ENCODE measurements at regions not wholly inside any gene's neighbourhood (a gene's known extent, or its start where the extent isn't known, plus 50 kb on each side); places are given as distances from the start of the nearest gene placed in this dataset.

DNA sequence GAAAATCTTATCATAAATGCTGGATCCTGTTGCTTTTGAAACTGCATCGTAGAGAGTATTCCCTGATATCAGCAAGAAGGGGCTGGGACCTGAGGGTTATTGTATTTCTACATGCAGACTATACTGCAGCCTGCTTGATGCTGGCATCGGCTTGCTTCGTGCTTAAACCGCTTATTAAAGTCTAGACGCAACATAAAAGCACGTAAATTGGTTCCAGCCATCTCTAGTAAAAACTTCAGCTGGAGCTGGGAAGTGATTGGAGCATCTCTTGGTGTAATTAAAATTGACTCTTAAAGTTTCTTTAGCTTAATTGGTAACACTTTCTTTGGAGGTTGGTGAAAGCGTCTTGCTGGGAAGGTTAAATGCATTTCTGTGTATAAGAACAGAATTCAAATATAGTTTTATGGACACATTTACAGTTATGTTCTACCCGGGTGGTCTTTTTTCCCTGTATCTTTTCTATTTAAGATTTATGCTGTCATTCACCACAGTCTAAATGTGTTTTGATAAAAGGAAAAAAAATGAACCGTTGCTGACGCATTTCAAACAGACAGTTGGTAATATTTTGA is 139.0 kb upstream of the JAG1 start:
- H3K27me3 ChIP-seq (ENCODE audit: low read depth) = no peaks in the 10 kb centered on the region
- no peak overlapping the region for H3K4me3 ChIP-seq
- no peaks in the 10 kb centered on the region for H3K4me1 ChIP-seq
- H3K36me3 ChIP-seq = no peaks in the 10 kb centered on the region
- TF ChIP-seq, protein P1, sequence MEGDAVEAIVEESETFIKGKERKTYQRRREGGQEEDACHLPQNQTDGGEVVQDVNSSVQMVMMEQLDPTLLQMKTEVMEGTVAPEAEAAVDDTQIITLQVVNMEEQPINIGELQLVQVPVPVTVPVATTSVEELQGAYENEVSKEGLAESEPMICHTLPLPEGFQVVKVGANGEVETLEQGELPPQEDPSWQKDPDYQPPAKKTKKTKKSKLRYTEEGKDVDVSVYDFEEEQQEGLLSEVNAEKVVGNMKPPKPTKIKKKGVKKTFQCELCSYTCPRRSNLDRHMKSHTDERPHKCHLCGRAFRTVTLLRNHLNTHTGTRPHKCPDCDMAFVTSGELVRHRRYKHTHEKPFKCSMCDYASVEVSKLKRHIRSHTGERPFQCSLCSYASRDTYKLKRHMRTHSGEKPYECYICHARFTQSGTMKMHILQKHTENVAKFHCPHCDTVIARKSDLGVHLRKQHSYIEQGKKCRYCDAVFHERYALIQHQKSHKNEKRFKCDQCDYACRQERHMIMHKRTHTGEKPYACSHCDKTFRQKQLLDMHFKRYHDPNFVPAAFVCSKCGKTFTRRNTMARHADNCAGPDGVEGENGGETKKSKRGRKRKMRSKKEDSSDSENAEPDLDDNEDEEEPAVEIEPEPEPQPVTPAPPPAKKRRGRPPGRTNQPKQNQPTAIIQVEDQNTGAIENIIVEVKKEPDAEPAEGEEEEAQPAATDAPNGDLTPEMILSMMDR (IDR thresholded peaks at IDR 0.05; ENCODE audit: borderline replicate concordance) = no peak
- H3K9me3 ChIP-seq (replicated peaks) = no peaks in the 10 kb centered on the region
- no peak overlapping the region for H3K27ac ChIP-seq (replicated peaks)
- DNase-seq = no peak
- intact Hi-C loops (cut with micrococcal nuclease) = no loop called here

DNA sequence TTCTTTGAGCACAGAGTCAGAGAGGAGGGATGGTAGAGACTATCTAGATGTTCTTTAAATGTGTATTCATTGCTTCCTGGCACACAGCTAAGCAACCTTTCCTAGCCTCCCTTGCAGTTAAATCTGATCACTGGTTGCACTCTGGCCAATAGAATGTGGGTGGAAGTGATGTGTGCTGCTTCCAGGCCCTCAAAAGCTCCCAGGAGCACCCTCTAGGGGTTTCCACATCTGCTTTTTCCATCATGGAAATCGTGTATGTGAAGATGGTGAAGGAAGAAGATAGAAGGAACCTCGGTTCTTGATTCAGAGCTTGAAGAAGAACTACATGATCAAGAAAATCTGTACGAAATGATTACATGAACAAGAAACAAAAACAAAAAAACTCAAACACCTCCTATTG is 149.8 kb upstream of the JAG1 start:
- Histone ChIP-seq H3K4me1 (no peaks in the 10 kb centered on the region), H3K4me3 (no peak overlapping the region), H3K9me3 (replicated peaks) (peaks cover 13% of the 10 kb centered on the region), H3K27ac (replicated peaks) (no peak overlapping the region), H3K27me3 (ENCODE audit: low read depth) (no peaks in the 10 kb centered on the region), H3K36me3 (no peaks in the 10 kb centered on the region)
- no peak for DNase-seq
- intact Hi-C loops (cut with micrococcal nuclease) = no loop called here
- TF ChIP-seq, protein P1 (IDR thresholded peaks at IDR 0.05; ENCODE audit: borderline replicate concordance) = no peak

DNA sequence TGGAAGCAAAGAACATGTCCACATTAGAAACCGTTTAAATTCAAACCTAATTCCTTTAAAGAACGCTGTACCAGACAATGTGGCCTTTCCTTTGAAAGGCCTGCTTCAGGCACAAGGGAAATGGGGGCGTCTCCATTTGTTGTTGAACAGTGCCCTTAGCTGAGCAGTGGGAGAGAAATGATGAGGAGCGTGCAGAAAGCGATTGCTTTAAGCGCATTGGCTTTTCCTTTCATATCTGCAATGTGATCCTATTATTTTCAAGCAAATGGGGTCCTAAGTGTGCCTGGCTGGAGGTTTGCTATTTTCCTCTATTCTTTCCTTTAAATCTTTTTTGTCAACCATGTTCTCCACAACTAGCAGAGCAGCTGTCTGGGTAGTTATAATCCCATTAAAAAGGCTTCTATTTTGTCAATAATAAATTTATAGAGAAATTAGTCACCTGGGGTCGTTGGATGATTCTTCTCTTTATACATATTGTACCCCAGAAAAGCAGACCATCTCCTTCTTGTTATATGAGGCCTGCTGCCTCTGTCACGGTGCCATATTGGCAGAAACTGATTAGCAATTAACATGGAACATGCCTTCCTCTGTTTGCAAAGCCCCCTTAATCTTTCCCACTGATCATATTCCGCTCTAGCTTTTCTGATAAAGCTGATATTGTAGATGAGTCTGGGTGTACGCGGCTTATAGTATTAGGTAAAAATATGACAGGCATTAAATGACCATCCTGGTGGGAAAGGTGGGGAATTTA is 151.1 kb upstream of the JAG1 start:
- intact Hi-C loops (cut with micrococcal nuclease) = no loop called here
- TF ChIP-seq, protein P1 (IDR thresholded peaks at IDR 0.05; ENCODE audit: borderline replicate concordance) = no peak
- no peak for DNase-seq
- Histone ChIP-seq H3K4me1 (no peaks in the 10 kb centered on the region), H3K36me3 (no peaks in the 10 kb centered on the region), H3K9me3 (replicated peaks) (peaks cover 13% of the 10 kb centered on the region), H3K4me3 (no peak overlapping the region), H3K27ac (replicated peaks) (no peak overlapping the region), H3K27me3 (ENCODE audit: low read depth) (no peaks in the 10 kb centered on the region)

DNA sequence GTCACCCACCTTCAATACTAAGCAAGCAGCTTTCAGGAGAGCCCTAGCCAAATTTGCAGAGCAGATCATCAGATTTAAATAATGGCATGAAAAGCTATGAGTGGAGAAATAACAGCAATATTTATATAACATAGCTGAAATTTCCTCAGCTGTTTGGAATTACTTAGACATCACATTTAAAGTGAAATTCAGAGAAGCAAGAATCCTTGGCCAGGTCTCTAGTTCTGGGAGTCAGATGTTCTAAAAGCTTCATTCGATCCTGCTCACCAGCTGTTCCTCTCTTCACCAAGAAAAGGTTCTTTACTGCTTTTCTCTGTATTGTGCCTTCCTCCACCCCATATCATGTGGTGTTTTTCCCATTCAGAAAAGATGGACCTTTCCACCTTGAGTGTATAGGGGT is 152.3 kb upstream of the JAG1 start:
- no peaks in the 10 kb centered on the region for H3K4me1 ChIP-seq
- no peak overlapping the region for H3K4me3 ChIP-seq
- DNase-seq = no peak
- no peak overlapping the region for H3K27ac ChIP-seq (replicated peaks)
- TF ChIP-seq, protein P1 (IDR thresholded peaks at IDR 0.05; ENCODE audit: borderline replicate concordance) = no peak
- intact Hi-C loops (cut with micrococcal nuclease) = no loop called here
- peaks cover 7% of the 10 kb centered on the region for H3K9me3 ChIP-seq (replicated peaks)
- no peaks in the 10 kb centered on the region for H3K36me3 ChIP-seq
- H3K27me3 ChIP-seq (ENCODE audit: low read depth) = no peaks in the 10 kb centered on the region

DNA sequence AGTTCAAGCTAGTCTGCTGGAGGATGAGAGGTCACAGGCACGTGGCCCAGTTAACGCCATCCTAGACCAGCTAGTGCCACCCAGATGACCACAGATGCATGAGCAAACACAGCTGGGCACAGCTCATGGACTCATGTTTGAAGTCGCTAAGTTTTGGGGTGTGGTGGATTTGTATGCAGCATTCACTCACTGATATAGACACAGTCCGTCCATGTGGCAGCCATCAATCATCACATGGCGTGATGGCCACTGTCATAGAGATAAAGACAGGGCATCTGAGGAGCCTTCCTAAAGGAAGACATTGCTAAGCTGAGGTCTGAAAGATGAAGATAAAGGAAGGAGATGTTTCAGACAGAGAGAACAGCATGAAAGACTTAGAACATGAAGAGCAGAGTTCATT is 154.4 kb upstream of the JAG1 start:
- Histone ChIP-seq H3K9me3 (replicated peaks) (no peaks in the 10 kb centered on the region), H3K27ac (replicated peaks) (no peak overlapping the region), H3K4me3 (no peak overlapping the region), H3K4me1 (no peaks in the 10 kb centered on the region), H3K27me3 (ENCODE audit: low read depth) (no peaks in the 10 kb centered on the region), H3K36me3 (no peaks in the 10 kb centered on the region)
- TF ChIP-seq, protein P1 (IDR thresholded peaks at IDR 0.05; ENCODE audit: borderline replicate concordance) = no peak
- intact Hi-C loops (cut with micrococcal nuclease) = no loop called here
- no peak for DNase-seq
